ENCODE measurements at regions not wholly inside any gene's neighbourhood (a gene's known extent, or its start where the extent isn't known, plus 50 kb on each side); places are given as distances from the start of the nearest gene placed in this dataset.

DNA sequence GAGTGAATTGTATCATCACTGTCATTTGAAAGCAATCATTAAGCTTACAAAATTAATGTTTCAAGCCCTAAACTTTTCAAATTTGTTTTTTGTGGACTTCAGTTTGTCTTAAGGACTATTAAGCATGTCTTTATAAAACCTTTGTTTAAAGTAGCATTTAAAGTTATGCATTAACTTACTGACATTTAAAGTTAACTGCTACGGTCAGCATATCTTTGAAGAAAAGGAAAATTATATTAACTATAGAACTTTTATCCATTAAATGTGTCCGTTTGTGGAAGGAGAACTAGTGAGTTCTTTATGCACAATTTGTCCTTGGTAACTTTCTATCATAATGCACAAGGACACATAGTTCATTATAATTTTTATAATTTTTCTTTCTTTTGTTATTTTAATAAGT lies 103.4 kb downstream of the FANCF start:
- TF ChIP-seq, protein P1, sequence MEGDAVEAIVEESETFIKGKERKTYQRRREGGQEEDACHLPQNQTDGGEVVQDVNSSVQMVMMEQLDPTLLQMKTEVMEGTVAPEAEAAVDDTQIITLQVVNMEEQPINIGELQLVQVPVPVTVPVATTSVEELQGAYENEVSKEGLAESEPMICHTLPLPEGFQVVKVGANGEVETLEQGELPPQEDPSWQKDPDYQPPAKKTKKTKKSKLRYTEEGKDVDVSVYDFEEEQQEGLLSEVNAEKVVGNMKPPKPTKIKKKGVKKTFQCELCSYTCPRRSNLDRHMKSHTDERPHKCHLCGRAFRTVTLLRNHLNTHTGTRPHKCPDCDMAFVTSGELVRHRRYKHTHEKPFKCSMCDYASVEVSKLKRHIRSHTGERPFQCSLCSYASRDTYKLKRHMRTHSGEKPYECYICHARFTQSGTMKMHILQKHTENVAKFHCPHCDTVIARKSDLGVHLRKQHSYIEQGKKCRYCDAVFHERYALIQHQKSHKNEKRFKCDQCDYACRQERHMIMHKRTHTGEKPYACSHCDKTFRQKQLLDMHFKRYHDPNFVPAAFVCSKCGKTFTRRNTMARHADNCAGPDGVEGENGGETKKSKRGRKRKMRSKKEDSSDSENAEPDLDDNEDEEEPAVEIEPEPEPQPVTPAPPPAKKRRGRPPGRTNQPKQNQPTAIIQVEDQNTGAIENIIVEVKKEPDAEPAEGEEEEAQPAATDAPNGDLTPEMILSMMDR (IDR thresholded peaks at IDR 0.05), result no peak
- TF ChIP-seq, protein P2, sequence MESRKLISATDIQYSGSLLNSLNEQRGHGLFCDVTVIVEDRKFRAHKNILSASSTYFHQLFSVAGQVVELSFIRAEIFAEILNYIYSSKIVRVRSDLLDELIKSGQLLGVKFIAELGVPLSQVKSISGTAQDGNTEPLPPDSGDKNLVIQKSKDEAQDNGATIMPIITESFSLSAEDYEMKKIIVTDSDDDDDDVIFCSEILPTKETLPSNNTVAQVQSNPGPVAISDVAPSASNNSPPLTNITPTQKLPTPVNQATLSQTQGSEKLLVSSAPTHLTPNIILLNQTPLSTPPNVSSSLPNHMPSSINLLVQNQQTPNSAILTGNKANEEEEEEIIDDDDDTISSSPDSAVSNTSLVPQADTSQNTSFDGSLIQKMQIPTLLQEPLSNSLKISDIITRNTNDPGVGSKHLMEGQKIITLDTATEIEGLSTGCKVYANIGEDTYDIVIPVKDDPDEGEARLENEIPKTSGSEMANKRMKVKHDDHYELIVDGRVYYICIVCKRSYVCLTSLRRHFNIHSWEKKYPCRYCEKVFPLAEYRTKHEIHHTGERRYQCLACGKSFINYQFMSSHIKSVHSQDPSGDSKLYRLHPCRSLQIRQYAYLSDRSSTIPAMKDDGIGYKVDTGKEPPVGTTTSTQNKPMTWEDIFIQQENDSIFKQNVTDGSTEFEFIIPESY (IDR thresholded peaks at IDR 0.05; ENCODE audit: borderline replicate concordance, low read depth), result no peak
- no peak for TF ChIP-seq TCF12 (IDR thresholded peaks at IDR 0.05)
- TF ChIP-seq, protein P3, sequence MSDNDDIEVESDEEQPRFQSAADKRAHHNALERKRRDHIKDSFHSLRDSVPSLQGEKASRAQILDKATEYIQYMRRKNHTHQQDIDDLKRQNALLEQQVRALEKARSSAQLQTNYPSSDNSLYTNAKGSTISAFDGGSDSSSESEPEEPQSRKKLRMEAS (IDR thresholded peaks at IDR 0.05; ENCODE audit: low read depth), result no peak

All from SK-N-SH (cell line).